NCI-H2196 (cell line): ENCODE measurements at regions not wholly inside any gene's neighbourhood (a gene's known extent, or its start where the extent isn't known, plus 50 kb on each side); places are given as distances from the start of the nearest gene placed in this dataset.
"Not testable (repeated sequence)": the region's sequence is repeated elsewhere in the genome, so short reads cannot be mapped to it uniquely, and the experiment has no call there.

Experiments used
- DNase-seq: peaks from one replicate; lab custom pipeline; 2025; ENCODE audit not compliant: unreplicated experiment; lab: John Stamatoyannopoulos, UW

DNA sequence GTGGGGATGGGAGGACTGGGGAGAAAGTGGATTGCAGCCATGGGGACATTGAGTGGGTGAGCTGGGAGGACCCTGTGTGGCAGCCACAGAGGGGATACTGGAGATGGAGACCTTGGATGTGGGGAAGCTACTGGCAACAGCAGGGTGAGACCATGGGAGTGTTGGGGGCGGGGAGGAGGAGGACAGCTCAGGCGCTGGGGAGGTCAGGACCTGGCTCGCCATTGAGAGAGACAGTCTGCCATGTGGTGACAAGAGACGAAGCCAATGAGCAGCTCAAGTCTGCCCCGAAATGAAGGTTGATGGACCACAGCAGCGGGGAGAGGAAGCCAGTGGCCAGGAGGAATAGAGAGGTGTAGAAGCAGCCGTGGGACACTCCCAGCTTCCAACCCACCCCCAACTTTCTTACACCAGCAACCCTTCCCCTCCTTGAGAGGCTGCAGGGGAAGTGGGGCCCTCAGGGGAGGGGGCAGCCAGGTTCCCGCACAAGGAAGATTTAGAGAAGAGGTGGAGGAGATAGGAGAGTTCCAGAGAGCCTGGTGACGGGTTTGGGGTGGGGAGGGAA, 118.1 kb downstream of the ASB7 start:
- no peak for DNase-seq

DNA sequence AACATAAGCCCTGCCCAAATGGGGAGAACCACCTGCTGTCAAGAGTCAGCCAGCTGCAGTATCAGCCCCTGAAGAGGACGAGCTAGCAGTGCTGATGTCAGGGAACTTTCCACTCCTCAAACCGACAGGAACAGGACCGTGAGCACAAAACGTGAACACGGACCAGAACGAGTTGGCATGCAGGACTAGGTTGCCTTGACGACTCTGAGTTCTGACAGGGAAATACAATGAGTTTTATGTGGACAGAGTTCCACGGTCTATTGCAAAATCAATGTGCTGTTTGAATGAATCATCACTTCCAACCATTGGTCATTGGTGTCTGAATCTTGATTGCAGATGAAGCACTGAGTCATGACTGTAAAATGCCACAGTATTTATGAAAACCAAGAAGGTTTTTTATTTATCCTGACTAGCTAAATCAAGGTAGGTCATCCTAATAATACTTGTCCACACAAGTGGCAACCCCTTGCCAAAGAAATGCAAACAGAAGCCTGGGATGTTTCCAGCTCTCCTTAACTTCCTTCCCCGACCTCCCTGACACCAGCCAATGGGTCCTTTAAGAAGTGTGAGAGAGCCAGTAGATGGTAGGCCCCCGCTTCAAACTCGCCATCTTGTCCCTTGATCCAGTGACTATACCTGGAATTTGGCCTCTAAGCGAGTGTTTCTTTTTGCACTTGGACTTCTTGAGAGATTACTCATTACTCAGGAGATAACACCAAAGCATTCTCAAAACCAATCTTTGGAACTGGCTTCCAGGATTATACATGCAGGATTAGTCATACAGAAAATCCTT, 119.6 kb downstream of the ASB7 start:
- DNase-seq: peak; percentile 72

DNA sequence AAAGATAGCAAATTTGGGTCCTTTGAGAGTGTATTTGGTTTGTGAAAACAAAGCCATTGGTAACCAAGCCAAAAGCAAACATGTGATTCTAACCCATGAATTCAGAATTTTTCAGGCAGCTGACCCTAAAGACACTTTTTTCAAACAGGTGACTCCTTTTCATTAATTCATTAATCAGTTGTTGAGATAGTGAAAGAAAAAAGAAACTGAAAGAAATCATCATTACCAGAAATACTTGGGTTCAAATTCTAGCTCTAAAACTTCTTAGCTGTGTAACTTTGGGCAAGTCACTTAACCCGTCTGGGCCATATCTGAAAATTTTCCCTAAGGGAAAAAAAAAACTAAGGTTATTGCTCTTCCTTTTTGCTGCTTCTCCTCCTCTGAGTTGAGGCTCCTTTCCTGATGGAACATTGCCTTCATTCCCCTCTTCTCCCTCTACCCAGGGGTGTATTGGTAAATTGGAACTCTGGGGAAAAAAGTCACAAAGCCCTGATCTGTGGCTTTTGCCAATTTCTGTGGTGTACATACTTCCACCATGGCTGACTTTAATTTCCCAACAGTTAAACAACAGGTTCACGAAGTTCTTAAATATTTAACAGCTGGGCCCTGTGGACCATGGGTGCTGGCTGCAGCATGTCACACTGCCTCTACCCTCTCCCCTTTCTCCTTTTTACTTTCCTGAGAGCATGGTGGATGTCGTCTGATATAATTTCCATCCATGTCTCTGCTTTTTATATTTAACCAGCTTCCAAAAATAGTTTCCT, 120.3 kb downstream of the ASB7 start:
- no peak for DNase-seq

- DNase-seq: no peak
These were observed 121.0 kb downstream of the ASB7 start for GRCh38 chr15:100723315-100723801.

- DNase-seq: no peak
These were observed 123.0 kb downstream of the ASB7 start for GRCh38 chr15:100725121-100726069.

GRCh38 chr15:100726070-100726420, 123.7 kb downstream of the ASB7 start:
- no peak for DNase-seq

- DNase-seq: no peak
These were observed 124.2 kb downstream of the ASB7 start for GRCh38 chr15:100726421-100727190.

DNA sequence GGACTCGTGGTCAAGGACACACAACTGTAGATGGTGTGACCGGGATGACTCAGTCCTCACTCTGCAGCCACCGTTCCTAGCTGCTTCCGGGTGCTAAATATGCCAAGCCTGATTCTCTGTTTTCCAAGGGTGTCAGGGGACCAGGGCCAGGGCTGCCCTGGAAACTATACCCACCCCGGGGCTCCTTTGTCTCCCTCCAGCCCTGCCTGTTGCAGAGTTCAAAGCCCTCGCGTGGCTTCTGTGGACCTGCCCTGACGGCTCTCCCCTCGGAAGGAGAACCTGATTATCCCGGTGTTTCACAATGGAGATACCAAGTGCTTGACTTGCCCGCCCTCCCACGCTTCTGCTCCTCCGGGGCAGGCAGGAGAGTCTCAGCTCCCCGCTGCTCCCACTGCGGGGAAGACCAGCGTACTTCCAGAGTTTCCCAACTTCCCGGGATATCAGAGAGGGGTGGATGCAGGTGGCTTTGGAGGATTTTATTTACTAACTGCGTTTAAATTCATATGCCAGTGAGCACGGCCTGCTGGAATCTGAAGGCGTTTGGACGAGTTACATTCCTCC, 125.0 kb downstream of the ASB7 start:
- no peak for DNase-seq

- no peak for DNase-seq
These were observed 126.2 kb downstream of the ASB7 start for GRCh38 chr15:100728371-100729201.

GRCh38 chr15:100729461-100729860, 127.1 kb downstream of the ASB7 start:
- DNase-seq: no peak

GRCh38 chr15:100730129-100730528, 127.7 kb downstream of the ASB7 start:
- no peak for DNase-seq

DNA sequence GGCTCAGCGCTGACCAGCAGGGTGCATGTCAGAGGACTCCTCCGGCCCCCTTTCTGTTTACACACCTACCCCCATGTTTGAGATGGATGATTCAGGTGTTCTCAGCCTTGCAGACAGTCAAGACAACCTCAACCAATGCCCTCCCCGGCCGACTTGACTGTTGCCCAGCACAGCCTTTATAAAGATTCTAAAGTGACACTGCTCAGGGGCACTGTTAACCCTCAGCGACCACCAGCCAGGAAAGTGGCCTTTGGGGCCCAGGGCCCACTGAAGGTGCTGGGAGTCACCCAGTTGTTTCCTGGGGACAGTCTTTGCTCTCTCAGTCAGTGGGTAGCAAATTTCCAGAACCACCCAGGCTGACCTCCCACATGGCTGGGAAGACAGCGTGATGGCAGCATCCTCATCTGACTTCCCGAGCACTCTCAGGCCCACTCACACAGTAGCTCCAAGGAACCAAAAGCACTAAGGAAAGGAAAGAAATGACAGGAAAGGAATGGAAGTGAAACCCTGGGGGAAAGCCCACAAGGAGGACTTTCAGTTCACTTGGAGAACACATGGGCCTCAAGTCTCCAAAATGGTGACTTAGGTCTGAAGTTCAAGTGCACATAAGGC, 128.4 kb downstream of the ASB7 start:
- no peak for DNase-seq

DNA sequence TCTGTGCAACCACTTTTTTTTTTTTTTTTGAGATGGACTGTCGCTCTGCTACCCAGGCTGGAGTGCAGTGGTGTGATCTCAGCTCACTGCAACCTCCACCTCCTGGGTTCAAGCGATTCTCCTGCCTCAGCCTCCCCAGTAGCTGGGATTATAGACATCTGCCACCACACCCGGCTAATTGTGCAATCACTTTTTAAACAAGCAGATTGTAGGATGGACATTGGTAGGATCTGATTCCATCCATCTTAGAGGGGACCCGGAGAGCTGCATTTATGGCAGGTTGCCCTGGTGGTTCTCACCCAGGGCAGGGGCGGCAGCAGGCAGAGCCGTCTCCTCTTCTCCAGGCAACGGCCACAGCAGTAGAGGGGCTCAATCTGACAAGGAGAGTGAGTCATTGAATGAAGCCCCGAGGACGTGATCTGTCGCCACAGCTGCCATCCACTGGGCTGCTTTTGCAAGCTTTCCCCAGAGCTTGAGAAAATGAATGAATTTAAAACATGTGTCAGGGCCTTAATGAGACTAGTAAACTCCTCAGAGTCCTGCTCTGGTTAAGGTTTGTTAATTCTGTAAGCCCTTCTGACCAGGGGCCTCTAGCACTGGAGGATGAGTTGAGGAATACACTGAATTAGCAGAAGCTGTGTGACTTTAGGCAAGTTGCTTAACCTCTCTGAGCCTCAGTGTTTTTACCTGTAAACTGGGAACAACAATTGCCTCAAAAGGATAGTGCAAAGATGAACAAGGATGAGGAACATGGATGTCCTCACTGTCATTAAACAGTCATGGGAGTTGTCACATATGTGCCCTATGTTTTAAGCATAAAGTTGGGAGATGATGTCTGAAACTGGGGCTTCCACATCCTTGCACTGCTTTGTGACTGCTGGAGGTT, 129.1 kb downstream of the ASB7 start:
- no peak for DNase-seq

- no peak for DNase-seq
These were observed 130.0 kb downstream of the ASB7 start for GRCh38 chr15:100732211-100733055.

DNA sequence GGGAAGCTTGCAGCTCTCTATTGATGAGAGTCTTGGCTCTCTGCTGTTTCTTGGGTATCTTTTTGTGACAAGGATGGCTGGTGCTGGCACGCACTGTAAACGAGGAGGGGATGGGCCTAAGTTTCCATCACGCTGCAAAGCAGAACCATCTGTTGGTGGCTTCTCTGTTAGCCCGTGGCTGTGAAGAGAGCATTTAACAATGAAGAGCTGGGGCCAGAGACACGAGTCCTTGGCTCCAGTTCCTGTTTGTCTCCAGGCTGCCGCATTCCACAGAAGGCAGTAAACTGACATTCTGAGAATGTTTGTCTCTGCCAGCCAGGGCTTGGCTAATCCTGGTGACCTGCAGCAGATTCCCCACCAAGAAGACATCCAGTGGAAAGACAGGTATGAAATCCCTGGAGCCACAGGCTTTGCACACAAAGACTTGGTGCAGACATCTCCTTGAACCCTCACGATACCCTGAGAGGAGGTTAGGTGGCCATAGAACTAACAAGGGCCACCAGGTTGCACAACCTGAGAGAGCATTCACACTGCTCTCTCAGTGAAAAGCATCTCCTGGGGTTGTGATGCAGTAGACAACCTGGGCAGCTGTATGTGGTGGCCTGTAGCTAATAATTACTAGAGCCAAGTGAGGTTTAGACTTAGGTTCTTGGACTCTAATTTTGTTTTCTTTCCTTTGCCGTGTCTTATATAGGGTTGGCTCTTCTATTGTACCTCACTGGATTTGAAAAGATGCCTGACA, 130.9 kb downstream of the ASB7 start:
- no peak for DNase-seq

- not testable (repeated sequence) for DNase-seq
These were observed 131.4 kb downstream of the ASB7 start for GRCh38 chr15:100733843-100734185.
